22Rv1 (cell line): ENCODE measurements at regions not wholly inside any gene's neighbourhood (a gene's known extent, or its start where the extent isn't known, plus 50 kb on each side); places are given as distances from the start of the nearest gene placed in this dataset.

Experiments
- H3K27ac ChIP-seq: fragments of 450-650 bp; 2 replicates; pipeline ENCODE4 v1.5.1; 2017
- CTCF ChIP-seq: fragments of 450-650 bp; IDR thresholded peaks from 2 replicates; pipeline ENCODE4 v1.5.1; 2017; ENCODE audit warnings: mild to moderate bottlenecking
- ZFX ChIP-seq: fragments of 450-650 bp; IDR thresholded peaks from 2 replicates; pipeline ENCODE4 v1.6.1; 2017; ENCODE audit warnings: antibody characterized with exemption, borderline replicate concordance

GRCh38 chr12:45598336-45598735, 131.2 kb upstream of the ARID2 start:
- no peak for TF ChIP-seq ZFX
- TF ChIP-seq CTCF: no peak
- no peak overlapping the region for H3K27ac ChIP-seq

GRCh38 chr12:45598761-45599160, 130.7 kb upstream of the ARID2 start:
- no peak for TF ChIP-seq ZFX
- no peak for TF ChIP-seq CTCF
- H3K27ac ChIP-seq: no peak overlapping the region

GRCh38 chr12:45599196-45599595, 130.3 kb upstream of the ARID2 start:
- no peak overlapping the region for H3K27ac ChIP-seq
- no peak for TF ChIP-seq CTCF
- no peak for TF ChIP-seq ZFX

GRCh38 chr12:45601390-45601789, 128.1 kb upstream of the ARID2 start:
- no peak overlapping the region for H3K27ac ChIP-seq
- TF ChIP-seq CTCF: no peak

GRCh38 chr12:45601888-45602287, 127.6 kb upstream of the ARID2 start:
- H3K27ac ChIP-seq: no peak overlapping the region
- no peak for TF ChIP-seq ZFX

GRCh38 chr12:45605624-45606023, 123.9 kb upstream of the ARID2 start:
- no peak for TF ChIP-seq CTCF
- no peak for TF ChIP-seq ZFX
- H3K27ac ChIP-seq: no peak overlapping the region

GRCh38 chr12:45611061-45611460, 118.4 kb upstream of the ARID2 start:
- H3K27ac ChIP-seq: no peak overlapping the region
- TF ChIP-seq ZFX (no peak), CTCF (no peak)

GRCh38 chr12:45611495-45611894, 118.0 kb upstream of the ARID2 start:
- no peak overlapping the region for H3K27ac ChIP-seq
- no peak for TF ChIP-seq ZFX
- TF ChIP-seq CTCF: no peak
